Liver (tissue), 8 donors: ENCODE measurements at regions not wholly inside any gene's neighbourhood (a gene's known extent, or its start where the extent isn't known, plus 50 kb on each side); places are given as distances from the start of the nearest gene placed in this dataset.
A peak's percentile ranks its signal among the peaks of the same experiment; 100 is the strongest.

Experiments
- DNase-seq: peaks from one replicate; pipeline ENCODE4 v3.0.0-alpha.2; 2017; ENCODE audit warnings: low spot score
- H3K27ac ChIP-seq, 2 donors: one replicate each; pipeline ENCODE4 v1.7.0; 2013; ENCODE audit warnings: inconsistent platforms in 2 of 2, low read length in 2 of 2, control low read depth in 1 of 2, low read depth in 1 of 2, mild to moderate bottlenecking in 1 of 2
- H3K27me3 ChIP-seq, 4 donors: one replicate each; pipeline versions ENCODE4 v1.6.1 to v1.7.0; 2013; ENCODE audit warnings: low read length in 3 of 4, inconsistent platforms in 1 of 4, mild to moderate bottlenecking in 1 of 4, moderate library complexity in 1 of 4; ENCODE audit not compliant: control insufficient read depth in 4 of 4, insufficient read depth in 4 of 4
- H3K36me3 ChIP-seq, 4 donors: one replicate each; pipeline versions ENCODE4 v1.6.1 to v1.7.0; 2013; ENCODE audit warnings: low read length in 3 of 4, mild to moderate bottlenecking in 3 of 4, low read depth in 1 of 4, moderate library complexity in 1 of 4; ENCODE audit not compliant: control insufficient read depth in 4 of 4, insufficient read depth in 3 of 4
- H3K4me1 ChIP-seq, 4 donors: one replicate each; pipeline versions ENCODE4 v1.6.1 to v1.7.0; 2013; ENCODE audit warnings: low read length in 3 of 4, mild to moderate bottlenecking in 3 of 4, moderate library complexity in 1 of 4; ENCODE audit not compliant: control insufficient read depth in 4 of 4, insufficient read depth in 4 of 4
- H3K4me3 ChIP-seq, 3 donors: one replicate each; pipeline versions ENCODE4 v1.6.1 to v1.7.0; 2013; ENCODE audit warnings: low read length in 3 of 3, control low read depth in 1 of 3, low read depth in 1 of 3, mild to moderate bottlenecking in 1 of 3
- H3K9ac ChIP-seq, 2 donors: one replicate each; pipeline ENCODE4 v1.7.0; 2013; ENCODE audit warnings: low read length in 2 of 2, mild to moderate bottlenecking in 2 of 2, moderate library complexity in 2 of 2, control low read depth in 1 of 2, low read depth in 1 of 2
- H3K9me3 ChIP-seq, 4 donors: one replicate each; pipeline versions ENCODE4 v1.6.1 to v1.7.0; 2013; ENCODE audit warnings: low read length in 3 of 4; ENCODE audit not compliant: control insufficient read depth in 4 of 4
- EGR1 ChIP-seq, 2 donors: IDR thresholded peaks; 2 replicates each; pipeline ENCODE4 v1.6.1; 2016 to 2018; ENCODE audit warnings: antibody characterized with exemption in 2 of 2, low read depth in 2 of 2
- FOXA1 ChIP-seq: IDR thresholded peaks from 2 replicates; pipeline ENCODE4 v1.6.1; 2016; ENCODE audit warnings: antibody characterized with exemption
- FOXA2 ChIP-seq: IDR thresholded peaks from 2 replicates; pipeline ENCODE4 v1.6.1; 2016; ENCODE audit warnings: antibody characterized with exemption
- GABPA ChIP-seq, 2 donors: IDR thresholded peaks in 1 of 2; conservative IDR thresholded peaks in 1 of 2; 2 replicates each; pipeline ENCODE4 v1.6.1; 2016; ENCODE audit warnings: antibody characterized with exemption in 2 of 2, mild to moderate bottlenecking in 1 of 2, moderate library complexity in 1 of 2
- HNF4A ChIP-seq, 2 donors: conservative IDR thresholded peaks; 2 replicates each; pipeline ENCODE4 v1.6.1; 2016; ENCODE audit warnings: antibody characterized with exemption in 2 of 2, mild to moderate bottlenecking in 2 of 2
- HNF4G ChIP-seq: IDR thresholded peaks from 2 replicates; pipeline ENCODE4 v1.6.1; 2016; ENCODE audit warnings: antibody characterized with exemption
- JUND ChIP-seq, 2 donors: IDR thresholded peaks; 2 replicates each; pipeline ENCODE4 v1.6.1; 2016; ENCODE audit warnings: antibody characterized with exemption in 2 of 2
- NR2F2 ChIP-seq: IDR thresholded peaks from 2 replicates; pipeline ENCODE4 v1.6.1; 2016; ENCODE audit warnings: antibody characterized with exemption
- RAD21 ChIP-seq, 2 donors: IDR thresholded peaks; 2 replicates each; pipeline ENCODE4 v1.6.1; 2016; ENCODE audit warnings: antibody characterized with exemption in 2 of 2, mild to moderate bottlenecking in 2 of 2
- RXRA ChIP-seq, 2 donors: IDR thresholded peaks; 2 replicates each; pipeline ENCODE4 v1.6.1; 2017 to 2018; ENCODE audit warnings: antibody characterized with exemption in 2 of 2, mild to moderate bottlenecking in 1 of 2
- SP1 ChIP-seq: IDR thresholded peaks from 2 replicates; pipeline ENCODE4 v1.6.1; 2018; ENCODE audit warnings: antibody characterized with exemption, mild to moderate bottlenecking
- TAF1 ChIP-seq: conservative IDR thresholded peaks from 2 replicates; pipeline ENCODE4 v1.6.1; 2016; ENCODE audit warnings: antibody characterized with exemption, mild to moderate bottlenecking
- YY1 ChIP-seq: IDR thresholded peaks from 2 replicates; pipeline ENCODE4 v1.6.1; 2016; ENCODE audit warnings: antibody characterized with exemption, mild to moderate bottlenecking
- WGBS: extraction: QIAGEN DNeasy Blood & Tissue Kit; methylation state at CpG from one replicate; pipeline ENCODE4 v1.1.7; 2013; 5-methylcytosine and 5-hydroxymethylcytosine counted together
- TF ChIP-seq, protein P1 (sequence below): IDR thresholded peaks from 2 replicates; pipeline ENCODE4 v1.6.1; 2016; ENCODE audit warnings: antibody characterized with exemption
- TF ChIP-seq, protein P2 (sequence below): IDR thresholded peaks from 2 replicates; pipeline ENCODE4 v1.6.1; 2016; ENCODE audit warnings: antibody characterized with exemption, mild to moderate bottlenecking
- TF ChIP-seq, protein P3 (sequence below): IDR thresholded peaks from 2 replicates; pipeline ENCODE4 v1.6.1; 2016; ENCODE audit warnings: antibody characterized with exemption
- TF ChIP-seq, protein P4 (sequence below): IDR thresholded peaks from 2 replicates; pipeline ENCODE4 v1.6.1; 2016; ENCODE audit warnings: antibody characterized with exemption
- TF ChIP-seq, protein P5 (sequence below): fragments of 150-350 bp; IDR thresholded peaks from 2 replicates; pipeline ENCODE4 v1.5.1; 2017; ENCODE audit warnings: improper control_type of control experiment, low read depth, low read length; ENCODE audit not compliant: missing input control
- donor health status: healthy.
- donor health status: healthy.
- donor health status: healthy.
- donor health status: healthy.
- donor health status: healthy.

DNA sequence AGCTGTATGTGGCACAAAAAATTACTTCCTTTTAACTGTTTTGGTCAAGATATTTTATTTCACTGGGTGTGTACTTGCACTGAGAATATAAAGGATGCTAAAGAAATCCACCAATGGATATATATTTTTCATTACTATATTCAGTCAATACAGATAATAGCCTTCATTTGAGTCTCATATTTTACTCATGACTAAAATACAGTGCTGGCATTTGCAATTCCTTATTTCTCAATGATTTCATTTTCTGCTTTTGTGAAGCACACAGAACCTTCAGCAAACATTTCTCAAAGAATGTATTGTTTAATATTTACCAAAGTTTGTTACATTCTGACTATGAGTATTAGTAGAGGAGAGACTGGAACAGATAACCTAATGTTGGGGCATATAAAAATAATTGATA, 93.2 kb upstream of the SOX5 start:
- no peak for TF ChIP-seq YY1
- no peak for TF ChIP-seq TAF1
- TF ChIP-seq NR2F2 = no peak
- TF ChIP-seq RXRA (IDR thresholded peaks at IDR 0.05) = no peak
- TF ChIP-seq HNF4A (conservative IDR thresholded peaks at IDR 0.05) = no peak
- no peak overlapping the region for H3K27ac ChIP-seq
- no peak overlapping the region for H3K4me3 ChIP-seq
- H3K27me3 ChIP-seq = no peaks in the 10 kb centered on the region
- H3K4me1 ChIP-seq = peaks cover 1 to 49% (median 43%) of the 10 kb centered on the region in 4 donors
- no peaks in the 10 kb centered on the region for H3K36me3 ChIP-seq
- no peak overlapping the region for H3K9ac ChIP-seq
- DNase-seq = no peak
- no peaks in the 10 kb centered on the region for H3K9me3 ChIP-seq

DNA sequence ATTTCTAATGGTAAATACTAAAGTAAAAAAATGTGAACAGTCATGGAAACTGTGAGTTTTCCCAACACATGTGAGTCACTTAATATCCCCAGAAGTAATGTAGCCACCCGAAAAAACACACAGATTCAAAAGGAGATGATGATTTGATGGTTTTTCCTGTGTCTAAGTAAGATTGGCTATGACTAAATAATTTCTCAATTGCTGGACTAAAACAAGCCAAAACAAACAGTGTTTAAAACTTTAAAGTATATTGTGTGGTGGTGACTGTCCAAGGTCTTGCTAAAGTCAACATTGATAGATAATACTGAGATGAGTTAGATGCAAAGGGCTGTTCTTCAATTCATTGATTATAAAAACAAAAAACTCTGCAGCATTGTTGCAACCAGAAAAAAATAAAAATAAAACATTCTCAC, 89.6 kb upstream of the SOX5 start:
- WGBS = 19% methylated on average over 1 of the region's 1 CpG
- H3K9ac ChIP-seq = no peak overlapping the region

More for the DNA sequence above, 89.6 kb upstream of the SOX5 start:
- no peak for DNase-seq
- Histone ChIP-seq H3K27ac (peak overlapping the region; percentile 53 to 82), H3K4me1 (peaks cover 0 to 58% (median 31%) of the 10 kb centered on the region in 4 donors), H3K27me3 (no peaks in the 10 kb centered on the region), H3K4me3 (no peak overlapping the region), H3K36me3 (no peaks in the 10 kb centered on the region), H3K9me3 (no peaks in the 10 kb centered on the region)
- TF ChIP-seq NR2F2 (no peak), HNF4A (conservative IDR thresholded peaks at IDR 0.05) (peak; percentile 86 to 88), RXRA (IDR thresholded peaks at IDR 0.05) (peak; percentile 53 to 63), TAF1 (peak; percentile 46), JUND (IDR thresholded peaks at IDR 0.05) (peak; percentile 85 to 90), RAD21 (IDR thresholded peaks at IDR 0.05) (peak; percentile 31 to 43), FOXA2 (peak; percentile 92), FOXA1 (peak; percentile 81), SP1 (peak; percentile 61), YY1 (peak; percentile 14), GABPA (IDR thresholded peaks at IDR 0.05 in 1 of 2, conservative IDR thresholded peaks at IDR 0.05 in 1 of 2) (no peak), HNF4G (peak; percentile 64), EGR1 (IDR thresholded peaks at IDR 0.05; ENCODE audit: low read depth in 2 of 2) (peak in 1 of 2 donors; percentile 36)
- TF ChIP-seq, protein P1, sequence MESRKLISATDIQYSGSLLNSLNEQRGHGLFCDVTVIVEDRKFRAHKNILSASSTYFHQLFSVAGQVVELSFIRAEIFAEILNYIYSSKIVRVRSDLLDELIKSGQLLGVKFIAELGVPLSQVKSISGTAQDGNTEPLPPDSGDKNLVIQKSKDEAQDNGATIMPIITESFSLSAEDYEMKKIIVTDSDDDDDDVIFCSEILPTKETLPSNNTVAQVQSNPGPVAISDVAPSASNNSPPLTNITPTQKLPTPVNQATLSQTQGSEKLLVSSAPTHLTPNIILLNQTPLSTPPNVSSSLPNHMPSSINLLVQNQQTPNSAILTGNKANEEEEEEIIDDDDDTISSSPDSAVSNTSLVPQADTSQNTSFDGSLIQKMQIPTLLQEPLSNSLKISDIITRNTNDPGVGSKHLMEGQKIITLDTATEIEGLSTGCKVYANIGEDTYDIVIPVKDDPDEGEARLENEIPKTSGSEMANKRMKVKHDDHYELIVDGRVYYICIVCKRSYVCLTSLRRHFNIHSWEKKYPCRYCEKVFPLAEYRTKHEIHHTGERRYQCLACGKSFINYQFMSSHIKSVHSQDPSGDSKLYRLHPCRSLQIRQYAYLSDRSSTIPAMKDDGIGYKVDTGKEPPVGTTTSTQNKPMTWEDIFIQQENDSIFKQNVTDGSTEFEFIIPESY = peak; percentile 75
- TF ChIP-seq, protein P2, sequence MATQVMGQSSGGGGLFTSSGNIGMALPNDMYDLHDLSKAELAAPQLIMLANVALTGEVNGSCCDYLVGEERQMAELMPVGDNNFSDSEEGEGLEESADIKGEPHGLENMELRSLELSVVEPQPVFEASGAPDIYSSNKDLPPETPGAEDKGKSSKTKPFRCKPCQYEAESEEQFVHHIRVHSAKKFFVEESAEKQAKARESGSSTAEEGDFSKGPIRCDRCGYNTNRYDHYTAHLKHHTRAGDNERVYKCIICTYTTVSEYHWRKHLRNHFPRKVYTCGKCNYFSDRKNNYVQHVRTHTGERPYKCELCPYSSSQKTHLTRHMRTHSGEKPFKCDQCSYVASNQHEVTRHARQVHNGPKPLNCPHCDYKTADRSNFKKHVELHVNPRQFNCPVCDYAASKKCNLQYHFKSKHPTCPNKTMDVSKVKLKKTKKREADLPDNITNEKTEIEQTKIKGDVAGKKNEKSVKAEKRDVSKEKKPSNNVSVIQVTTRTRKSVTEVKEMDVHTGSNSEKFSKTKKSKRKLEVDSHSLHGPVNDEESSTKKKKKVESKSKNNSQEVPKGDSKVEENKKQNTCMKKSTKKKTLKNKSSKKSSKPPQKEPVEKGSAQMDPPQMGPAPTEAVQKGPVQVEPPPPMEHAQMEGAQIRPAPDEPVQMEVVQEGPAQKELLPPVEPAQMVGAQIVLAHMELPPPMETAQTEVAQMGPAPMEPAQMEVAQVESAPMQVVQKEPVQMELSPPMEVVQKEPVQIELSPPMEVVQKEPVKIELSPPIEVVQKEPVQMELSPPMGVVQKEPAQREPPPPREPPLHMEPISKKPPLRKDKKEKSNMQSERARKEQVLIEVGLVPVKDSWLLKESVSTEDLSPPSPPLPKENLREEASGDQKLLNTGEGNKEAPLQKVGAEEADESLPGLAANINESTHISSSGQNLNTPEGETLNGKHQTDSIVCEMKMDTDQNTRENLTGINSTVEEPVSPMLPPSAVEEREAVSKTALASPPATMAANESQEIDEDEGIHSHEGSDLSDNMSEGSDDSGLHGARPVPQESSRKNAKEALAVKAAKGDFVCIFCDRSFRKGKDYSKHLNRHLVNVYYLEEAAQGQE = peak; percentile 45
- TF ChIP-seq, protein P3, sequence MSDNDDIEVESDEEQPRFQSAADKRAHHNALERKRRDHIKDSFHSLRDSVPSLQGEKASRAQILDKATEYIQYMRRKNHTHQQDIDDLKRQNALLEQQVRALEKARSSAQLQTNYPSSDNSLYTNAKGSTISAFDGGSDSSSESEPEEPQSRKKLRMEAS = peak; percentile 50
- TF ChIP-seq, protein P4, sequence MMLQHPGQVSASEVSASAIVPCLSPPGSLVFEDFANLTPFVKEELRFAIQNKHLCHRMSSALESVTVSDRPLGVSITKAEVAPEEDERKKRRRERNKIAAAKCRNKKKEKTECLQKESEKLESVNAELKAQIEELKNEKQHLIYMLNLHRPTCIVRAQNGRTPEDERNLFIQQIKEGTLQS = peak; percentile 62
- TF ChIP-seq, protein P5, sequence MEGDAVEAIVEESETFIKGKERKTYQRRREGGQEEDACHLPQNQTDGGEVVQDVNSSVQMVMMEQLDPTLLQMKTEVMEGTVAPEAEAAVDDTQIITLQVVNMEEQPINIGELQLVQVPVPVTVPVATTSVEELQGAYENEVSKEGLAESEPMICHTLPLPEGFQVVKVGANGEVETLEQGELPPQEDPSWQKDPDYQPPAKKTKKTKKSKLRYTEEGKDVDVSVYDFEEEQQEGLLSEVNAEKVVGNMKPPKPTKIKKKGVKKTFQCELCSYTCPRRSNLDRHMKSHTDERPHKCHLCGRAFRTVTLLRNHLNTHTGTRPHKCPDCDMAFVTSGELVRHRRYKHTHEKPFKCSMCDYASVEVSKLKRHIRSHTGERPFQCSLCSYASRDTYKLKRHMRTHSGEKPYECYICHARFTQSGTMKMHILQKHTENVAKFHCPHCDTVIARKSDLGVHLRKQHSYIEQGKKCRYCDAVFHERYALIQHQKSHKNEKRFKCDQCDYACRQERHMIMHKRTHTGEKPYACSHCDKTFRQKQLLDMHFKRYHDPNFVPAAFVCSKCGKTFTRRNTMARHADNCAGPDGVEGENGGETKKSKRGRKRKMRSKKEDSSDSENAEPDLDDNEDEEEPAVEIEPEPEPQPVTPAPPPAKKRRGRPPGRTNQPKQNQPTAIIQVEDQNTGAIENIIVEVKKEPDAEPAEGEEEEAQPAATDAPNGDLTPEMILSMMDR = no peak
